Thoracic aorta (tissue), 2 donors: ENCODE measurements at regions not wholly inside any gene's neighbourhood (a gene's known extent, or its start where the extent isn't known, plus 50 kb on each side); places are given as distances from the start of the nearest gene placed in this dataset.

ENCODE experiments used
- ATAC-seq: fragments of 150-250 bp; one replicate; pipeline ENCODE4 v1.8.0; 2017; ENCODE audit warnings: low read depth; ENCODE audit not compliant: insufficient number of reproducible peaks, low FRiP score
- DNase-seq: peaks from one replicate; pipeline ENCODE4 v3.0.0-alpha.2; 2020; ENCODE audit warnings: low spot score
- H3K27ac ChIP-seq, 2 donors: fragments of 200-600 bp; sonication (generic); 1 replicate in 1 of 2; 2 replicates in 1 of 2; pipeline ENCODE4 v1.5.1; 2016; ENCODE audit warnings: mild to moderate bottlenecking in 2 of 2, moderate library complexity in 2 of 2
- H3K27me3 ChIP-seq: fragments of 200-600 bp; sonication (generic); replicated peaks from 2 replicates; pipeline ENCODE4 v1.6.0; 2016; ENCODE audit warnings: mild to moderate bottlenecking; ENCODE audit not compliant: insufficient read depth
- H3K36me3 ChIP-seq: fragments of 200-600 bp; sonication (generic); one replicate; pipeline ENCODE4 v1.5.1; 2016
- H3K4me1 ChIP-seq, 2 donors: fragments of 200-600 bp; sonication (generic); 1 replicate in 1 of 2; 2 replicates in 1 of 2; pipeline versions ENCODE4 v1.5.1 to v1.6.0; 2016; ENCODE audit warnings: low read depth in 2 of 2, mild to moderate bottlenecking in 1 of 2; ENCODE audit not compliant: control insufficient read depth in 1 of 2
- H3K4me3 ChIP-seq: fragments of 200-600 bp; sonication (generic); 2 replicates; pipeline ENCODE4 v1.5.1; 2016; ENCODE audit warnings: mild to moderate bottlenecking
- H3K9me3 ChIP-seq: fragments of 200-600 bp; sonication (generic); 2 replicates; pipeline ENCODE4 v1.5.1; 2016
- CTCF ChIP-seq: fragments of 200-600 bp; sonication (generic); IDR thresholded peaks from one replicate; pipeline ENCODE4 v1.5.1; 2019; ENCODE audit warnings: antibody characterized with exemption

- Histone ChIP-seq H3K4me3 (no peak overlapping the region), H3K27me3 (no peaks in the 10 kb centered on the region), H3K4me1 (no peaks in the 10 kb centered on the region), H3K9me3 (no peaks in the 10 kb centered on the region), H3K27ac (no peak overlapping the region), H3K36me3 (no peaks in the 10 kb centered on the region)
- no peak for TF ChIP-seq CTCF
- no peak for ATAC-seq
- DNase-seq, result no peak
Measured at GRCh38 chr7:124330731-124331407, 298.0 kb upstream of the TMEM229A start.

- no peaks in the 10 kb centered on the region for H3K36me3 ChIP-seq
- H3K4me1 ChIP-seq, result no peaks in the 10 kb centered on the region
- no peak for TF ChIP-seq CTCF
- ATAC-seq (no peak), DNase-seq (no peak)
- no peak overlapping the region for H3K27ac ChIP-seq
- H3K27me3 ChIP-seq, result no peaks in the 10 kb centered on the region
- H3K9me3 ChIP-seq, result no peaks in the 10 kb centered on the region
- H3K4me3 ChIP-seq, result no peak overlapping the region
Measured at GRCh38 chr7:124328774-124329173, 295.9 kb upstream of the TMEM229A start.

- TF ChIP-seq CTCF, result no peak
- no peak overlapping the region for H3K4me3 ChIP-seq
- H3K36me3 ChIP-seq, result no peaks in the 10 kb centered on the region
- DNase-seq (no peak), ATAC-seq (no peak)
- H3K9me3 ChIP-seq, result no peaks in the 10 kb centered on the region
- H3K27me3 ChIP-seq, result no peaks in the 10 kb centered on the region
- no peak overlapping the region for H3K27ac ChIP-seq
- H3K4me1 ChIP-seq, result no peaks in the 10 kb centered on the region
Measured at GRCh38 chr7:124324262-124324661, 291.4 kb upstream of the TMEM229A start.

- Histone ChIP-seq H3K4me3 (no peak overlapping the region), H3K9me3 (no peaks in the 10 kb centered on the region), H3K27ac (no peak overlapping the region), H3K4me1 (no peaks in the 10 kb centered on the region), H3K27me3 (no peaks in the 10 kb centered on the region), H3K36me3 (no peaks in the 10 kb centered on the region)
- TF ChIP-seq CTCF, result no peak
- DNase-seq, result no peak
- ATAC-seq, result no peak
Measured at GRCh38 chr7:124323597-124323996, 290.7 kb upstream of the TMEM229A start.

- H3K4me1 ChIP-seq, result no peaks in the 10 kb centered on the region
Measured at GRCh38 chr7:124322561-124322960, 289.7 kb upstream of the TMEM229A start.

More at GRCh38 chr7:124322561-124322960, 289.7 kb upstream of the TMEM229A start:
- Histone ChIP-seq H3K4me3 (no peak overlapping the region), H3K36me3 (no peaks in the 10 kb centered on the region), H3K9me3 (no peaks in the 10 kb centered on the region), H3K27ac (no peak overlapping the region), H3K27me3 (no peaks in the 10 kb centered on the region)
- ATAC-seq, result no peak
- no peak for DNase-seq
- no peak for TF ChIP-seq CTCF
